Left lobe of liver (tissue), 2 donors: ENCODE measurements at regions not wholly inside any gene's neighbourhood (a gene's known extent, or its start where the extent isn't known, plus 50 kb on each side); places are given as distances from the start of the nearest gene placed in this dataset.

ENCODE experiments used
- ATAC-seq: fragments of 200-7000 bp; cut with Tn5 transposase; one replicate; pipeline ENCODE4 v1.9.1; 2020; ENCODE audit warnings: mild to moderate bottlenecking, moderate library complexity
- DNase-seq: peaks from one replicate; pipeline ENCODE4 v3.0.0-alpha.2; 2020; ENCODE audit warnings: low spot score
- donor health status: DM: no; HTN: no; CAD: no; lungs with moderate emphysema.
- donor health status: DM: no; HTN: yes; CAD: no.

DNA sequence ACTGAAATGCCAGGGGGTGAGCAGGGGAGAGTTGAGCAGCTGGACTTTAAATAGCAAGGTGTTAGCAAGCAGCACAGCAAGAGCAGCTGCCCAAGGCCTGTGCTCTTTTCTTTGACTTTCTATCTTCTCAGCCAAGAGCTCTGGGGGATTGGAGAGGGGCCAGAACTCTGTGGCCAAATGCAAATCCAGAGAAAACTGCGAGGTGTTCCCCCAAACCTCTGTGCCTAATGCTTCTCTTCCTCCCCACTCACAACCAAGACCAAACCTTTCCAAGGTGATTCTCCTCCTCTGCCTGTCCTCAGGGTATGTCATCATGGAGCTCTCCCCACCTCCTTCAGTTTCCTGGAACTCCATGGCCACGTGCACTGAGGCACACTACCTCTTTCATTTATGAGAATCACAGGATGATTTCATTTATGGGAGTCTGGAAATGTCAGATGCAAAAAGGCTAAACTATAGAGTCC lies 118.7 kb upstream of the WWC1 start:
- DNase-seq: no peak
- no peak for ATAC-seq

- DNase-seq (no peak), ATAC-seq (no peak)
These were observed 117.1 kb upstream of the WWC1 start for GRCh38 chr5:168174376-168174775.

DNA sequence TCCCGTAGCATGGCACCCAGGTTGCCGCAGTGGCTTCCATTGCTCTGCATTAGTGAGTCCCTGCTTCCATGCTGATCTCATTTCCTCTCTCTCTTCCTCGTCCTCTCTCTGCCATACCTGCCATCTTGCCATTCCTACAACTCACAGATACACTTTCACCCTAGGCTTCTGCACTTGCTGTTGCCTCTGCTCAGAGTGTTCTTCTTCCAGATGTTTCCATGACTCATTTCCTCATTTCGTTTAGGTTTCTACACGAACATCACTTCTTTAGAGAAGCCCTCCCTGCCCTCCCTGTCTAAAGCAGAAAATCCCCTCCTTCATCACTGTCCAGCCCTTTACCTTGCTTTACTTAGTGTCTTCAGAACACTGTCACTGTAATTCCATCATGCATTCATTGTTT lies 115.2 kb upstream of the WWC1 start:
- DNase-seq: no peak
- no peak for ATAC-seq

DNA sequence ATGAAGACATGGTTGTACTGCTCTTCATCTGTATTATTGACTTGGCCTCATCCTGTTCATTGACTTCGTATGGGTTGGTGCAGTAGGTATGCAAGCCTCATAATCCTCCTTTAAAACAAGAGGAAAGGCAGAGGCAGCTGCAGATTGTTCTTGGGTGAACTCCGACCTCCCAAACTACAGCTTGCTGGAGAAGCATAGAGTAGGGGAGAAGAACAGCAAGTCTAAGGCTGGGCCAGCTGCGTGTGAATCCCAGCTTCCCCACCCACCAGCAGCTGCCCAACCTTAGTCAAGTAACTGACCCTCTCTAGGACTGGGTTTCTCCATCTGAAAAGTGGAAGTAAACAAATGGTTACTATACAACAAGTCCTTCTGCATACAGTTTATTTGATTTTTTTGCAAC lies 114.5 kb upstream of the WWC1 start:
- DNase-seq (no peak), ATAC-seq (no peak)

DNA sequence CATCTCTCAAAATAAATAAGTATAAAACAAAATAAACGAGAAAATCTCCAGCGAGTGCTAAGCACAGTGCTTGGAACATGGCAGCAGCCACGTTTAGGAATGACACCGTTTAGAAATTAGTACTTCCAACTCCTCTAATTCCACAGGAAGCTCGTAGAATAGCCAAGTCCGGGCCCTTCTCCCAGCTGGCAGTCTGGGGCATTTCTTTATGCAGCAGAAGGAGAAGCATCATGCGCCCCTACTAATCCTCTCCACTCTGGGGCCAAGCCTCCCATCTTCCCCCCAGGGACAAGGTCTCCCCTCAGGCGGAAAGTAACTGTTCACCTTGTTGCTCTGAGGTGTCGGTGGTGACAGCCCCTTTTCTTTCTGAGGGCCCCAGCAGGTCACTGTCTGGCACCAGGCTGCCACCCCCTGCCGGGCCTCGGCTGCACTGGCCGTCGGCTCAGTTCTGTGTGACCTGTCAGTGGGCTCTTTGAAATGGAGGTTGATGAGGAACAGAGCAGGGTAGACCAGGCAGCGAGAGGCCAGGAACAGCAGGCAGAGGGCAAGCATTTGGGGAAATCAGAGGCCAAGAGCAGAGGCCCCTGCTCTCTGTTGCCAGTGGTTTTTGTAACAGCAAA lies 113.5 kb upstream of the WWC1 start:
- no peak for ATAC-seq
- DNase-seq: no peak

DNA sequence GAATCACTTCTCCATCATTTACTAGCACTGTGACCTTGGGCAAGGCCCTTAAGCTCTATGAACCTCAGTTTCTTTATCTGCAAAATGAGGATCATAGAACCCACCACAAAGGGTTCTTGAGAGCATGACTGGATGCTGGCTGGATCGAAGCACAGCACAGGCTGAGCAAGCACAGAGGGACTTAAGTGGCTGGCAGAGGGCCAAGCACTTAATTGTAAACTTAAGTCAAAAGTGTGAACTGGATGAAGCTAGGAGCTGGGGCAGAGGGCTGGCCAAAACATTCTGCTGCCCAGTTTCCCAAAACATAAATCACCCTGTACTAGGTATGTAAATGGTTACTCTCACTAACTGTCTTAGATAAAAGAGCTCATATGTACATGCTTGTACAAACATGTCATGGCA lies 112.3 kb upstream of the WWC1 start:
- ATAC-seq: no peak
- DNase-seq: no peak

DNA sequence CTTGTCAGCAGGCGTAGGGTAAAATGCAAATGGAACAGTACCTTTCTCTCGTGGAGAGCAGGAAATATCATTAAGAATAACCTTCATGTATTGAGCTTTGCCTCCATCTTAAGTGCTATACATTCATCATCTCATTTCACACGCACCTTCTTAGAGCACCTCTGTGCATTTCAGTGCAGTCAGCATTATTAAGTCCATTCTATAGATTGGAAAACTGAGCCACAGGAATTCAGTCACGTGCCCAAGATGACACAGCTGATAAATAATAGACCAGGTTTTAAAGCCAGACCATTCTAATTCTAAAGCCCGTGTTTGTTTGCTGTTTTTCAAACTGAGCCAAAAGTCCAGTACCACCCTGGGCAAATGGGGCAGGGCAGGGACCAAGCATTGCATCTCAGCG lies 109.2 kb upstream of the WWC1 start:
- ATAC-seq (no peak), DNase-seq (no peak)

DNA sequence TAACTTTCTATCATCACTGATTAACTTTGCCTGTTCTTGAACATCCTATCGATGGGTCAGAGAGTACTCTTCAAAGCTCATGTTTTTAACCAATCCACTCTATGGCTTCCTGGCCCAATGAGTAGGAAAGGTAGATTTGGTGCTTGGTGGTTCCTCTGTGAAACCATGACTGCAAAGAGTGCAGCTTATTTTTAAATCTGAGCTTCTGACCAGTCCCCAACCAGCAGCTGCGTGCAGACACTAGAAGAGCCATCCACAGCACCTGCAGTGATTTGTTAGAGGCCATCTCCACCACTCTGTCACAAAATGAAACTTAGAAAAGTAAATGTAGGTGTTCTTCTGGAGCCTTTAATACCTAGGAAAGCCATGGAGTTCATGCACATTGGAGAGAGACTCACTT lies 107.3 kb upstream of the WWC1 start:
- DNase-seq (no peak), ATAC-seq (no peak)

DNA sequence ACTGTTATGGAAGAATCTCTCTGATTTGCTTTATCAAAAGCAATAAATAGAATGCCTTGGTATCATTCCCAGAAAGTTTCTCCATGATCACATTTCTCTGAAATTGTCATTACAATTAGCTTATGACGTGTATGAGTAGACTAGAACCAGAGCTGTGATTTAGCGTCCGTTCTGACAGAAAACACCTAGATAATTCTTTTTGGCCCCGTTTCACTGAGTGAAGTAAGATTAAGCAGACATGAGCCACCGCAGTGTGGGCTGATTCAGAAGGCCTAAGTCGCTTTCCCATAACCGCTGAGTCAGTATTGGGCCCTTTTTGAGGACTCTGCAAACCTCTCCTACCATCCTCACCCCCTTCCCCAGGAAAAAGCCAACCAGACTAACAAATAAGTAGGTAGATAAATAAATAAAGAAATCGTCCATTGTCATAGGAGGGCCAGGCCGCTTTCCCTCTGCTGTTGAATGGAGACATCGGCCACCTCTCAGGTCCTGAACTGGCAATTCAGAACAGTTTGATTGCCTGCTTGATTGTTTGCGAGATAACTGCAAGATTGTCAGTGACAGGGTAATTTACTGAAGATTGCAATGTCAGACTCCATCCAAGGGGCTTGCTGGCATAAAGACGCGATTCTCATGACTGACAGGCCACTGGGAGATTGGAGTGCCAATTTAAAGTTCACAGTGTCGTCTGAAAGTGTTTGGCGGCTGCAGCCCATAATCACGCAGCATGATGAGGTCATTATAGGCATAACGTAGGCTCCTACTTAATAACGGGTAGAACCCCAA lies 105.0 kb upstream of the WWC1 start:
- no peak for ATAC-seq
- no peak for DNase-seq

- no peak for ATAC-seq
- DNase-seq: no peak
These were observed 103.8 kb upstream of the WWC1 start for GRCh38 chr5:168187614-168188013.

- DNase-seq (no peak), ATAC-seq (no peak)
These were observed 103.3 kb upstream of the WWC1 start for GRCh38 chr5:168188182-168188581.

- DNase-seq (no peak), ATAC-seq (no peak)
These were observed 99.3 kb upstream of the WWC1 start for GRCh38 chr5:168192120-168192519.

- ATAC-seq: no peak
- DNase-seq: no peak
These were observed 97.8 kb upstream of the WWC1 start for GRCh38 chr5:168193493-168194250.

GRCh38 chr5:168195110-168195509 lies 96.3 kb upstream of the WWC1 start:
- no peak for ATAC-seq
- no peak for DNase-seq

DNA sequence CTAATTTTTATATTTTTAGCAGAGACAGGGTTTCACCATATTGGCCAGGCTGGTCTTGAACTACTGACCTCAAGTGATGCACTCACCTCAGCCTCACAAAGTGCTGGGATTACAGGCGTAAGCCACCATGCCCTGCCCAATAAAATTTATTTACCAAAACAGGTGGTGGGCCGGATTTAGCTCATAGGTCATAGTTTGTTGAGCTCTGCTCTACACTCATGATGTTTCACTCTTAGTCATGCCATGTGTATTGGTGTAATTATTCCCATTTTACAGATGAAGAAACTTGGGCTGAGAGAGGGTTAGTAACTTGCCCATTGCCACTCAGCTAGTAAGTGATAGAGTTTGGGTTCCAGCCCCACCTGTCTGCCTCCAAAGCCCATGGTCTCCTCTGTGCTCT lies 93.1 kb upstream of the WWC1 start:
- ATAC-seq (no peak), DNase-seq (no peak)

GRCh38 chr5:168202996-168203395 lies 88.4 kb upstream of the WWC1 start:
- no peak for ATAC-seq
- DNase-seq: no peak

DNA sequence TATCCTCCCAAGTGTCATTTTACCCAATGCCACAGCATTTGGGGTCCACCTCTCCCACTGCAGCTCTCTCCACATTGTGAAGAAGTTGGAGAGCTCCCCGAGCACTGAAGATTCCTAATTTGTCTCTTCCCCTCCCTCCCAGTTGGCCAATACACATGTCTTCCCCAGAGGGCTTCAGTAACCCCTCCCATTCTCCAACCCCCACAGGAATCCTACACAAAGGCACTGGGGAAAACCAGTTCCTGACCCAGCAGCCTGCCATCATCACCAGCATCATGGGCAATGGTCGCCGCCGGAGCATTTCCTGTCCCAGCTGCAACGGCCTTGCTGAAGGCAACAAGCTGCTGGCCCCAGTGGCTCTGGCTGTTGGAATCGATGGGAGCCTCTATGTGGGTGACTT lies 87.3 kb upstream of the WWC1 start:
- no peak for ATAC-seq
- no peak for DNase-seq

DNA sequence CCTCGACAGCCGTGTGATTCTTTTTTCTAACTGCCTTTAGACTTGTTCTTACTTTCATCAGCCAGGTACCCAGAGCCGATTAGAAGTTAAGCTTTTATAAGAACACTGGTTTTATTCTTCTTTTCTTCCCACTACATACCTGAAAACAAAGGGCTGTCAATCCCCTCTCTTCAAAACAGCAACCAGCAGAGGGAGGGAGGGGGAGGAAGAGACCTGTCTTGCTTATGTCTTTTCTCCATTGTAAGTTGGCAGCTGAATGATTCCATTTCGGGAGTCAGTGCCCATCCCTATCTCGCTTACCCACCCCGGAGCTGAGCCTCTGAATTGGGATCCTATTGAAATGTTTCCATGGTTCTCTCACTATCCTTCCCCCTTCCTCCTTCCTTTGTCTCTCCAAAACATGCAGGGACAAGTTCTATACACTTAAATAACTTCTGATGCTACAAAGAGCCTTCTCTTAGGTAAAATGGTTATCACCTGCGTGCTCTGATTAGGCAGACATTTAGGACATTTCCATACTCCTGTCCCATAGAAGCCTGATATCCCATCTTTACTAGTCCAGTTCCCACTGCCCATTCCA lies 83.9 kb upstream of the WWC1 start:
- no peak for ATAC-seq
- no peak for DNase-seq

- no peak for ATAC-seq
These were observed 82.0 kb upstream of the WWC1 start for GRCh38 chr5:168209244-168209995.

GRCh38 chr5:168209997-168210396 lies 81.4 kb upstream of the WWC1 start:
- ATAC-seq (no peak), DNase-seq (no peak)

More at GRCh38 chr5:168209244-168209995, 82.0 kb upstream of the WWC1 start:
- DNase-seq: no peak

GRCh38 chr5:168211245-168211644 lies 80.2 kb upstream of the WWC1 start:
- ATAC-seq (no peak), DNase-seq (no peak)
